GM12892 (cell line): ENCODE measurements at regions not wholly inside any gene's neighbourhood (a gene's known extent, or its start where the extent isn't known, plus 50 kb on each side); places are given as distances from the start of the nearest gene placed in this dataset.
"Not testable (repeated sequence)": the region's sequence is repeated elsewhere in the genome, so short reads cannot be mapped to it uniquely, and the experiment has no call there.

Source experiments
- DNase-seq: peaks from one replicate; pipeline ENCODE4 v3.0.0; 2011; ENCODE audit not compliant: insufficient read length
- FAIRE-seq: peaks from 2 replicates; lab custom pipeline; 2011; peaks lifted over from hg19 to GRCh38; lab: Jason Lieb, UNC
- POLR2A ChIP-seq: IDR thresholded peaks from 2 replicates; pipeline ENCODE4 v1.6.1; 2011; ENCODE audit warnings: low read depth, low read length, control low read depth
- POLR2AphosphoS5 ChIP-seq: IDR thresholded peaks from 2 replicates; pipeline ENCODE4 v1.6.1; 2011; ENCODE audit warnings: low read depth, low read length, control low read depth
- TAF1 ChIP-seq: IDR thresholded peaks from 2 replicates; pipeline ENCODE4 v1.6.1; 2011; ENCODE audit warnings: low read depth, mild to moderate bottlenecking, control low read depth, low read length, borderline replicate concordance

DNA sequence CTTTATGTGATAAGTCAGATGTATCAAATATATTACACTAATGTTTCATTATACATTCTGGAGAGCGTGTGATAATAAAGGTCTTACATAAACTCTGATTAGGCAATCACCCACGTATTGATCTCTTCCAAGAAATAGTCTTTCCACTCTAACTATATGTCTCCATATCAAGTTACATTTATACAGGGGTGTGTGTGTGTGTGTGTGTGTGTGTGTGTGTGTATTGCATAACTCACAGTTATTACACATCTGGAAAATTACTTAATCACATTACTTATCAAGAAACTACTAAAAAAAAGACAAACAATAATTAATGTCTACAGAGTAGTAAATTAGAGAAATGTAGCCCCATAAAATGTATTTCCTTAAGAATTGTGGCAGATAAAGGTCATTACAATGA lies 339.8 kb downstream of the CDH19 start:
- no peak for FAIRE-seq
- DNase-seq, result no peak
- no peak for TF ChIP-seq TAF1
- TF ChIP-seq POLR2A, result no peak
- TF ChIP-seq POLR2AphosphoS5, result no peak

- no peak for TF ChIP-seq TAF1
- TF ChIP-seq POLR2AphosphoS5, result no peak
- TF ChIP-seq POLR2A, result no peak
- DNase-seq (no peak), FAIRE-seq (no peak)
Measured at GRCh38 chr18:66254121-66254520, 349.8 kb downstream of the CDH19 start.

GRCh38 chr18:66252703-66253102 lies 351.2 kb downstream of the CDH19 start:
- FAIRE-seq, result no peak
- DNase-seq, result no peak
- TF ChIP-seq POLR2A, result no peak
- TF ChIP-seq TAF1, result no peak
- TF ChIP-seq POLR2AphosphoS5, result no peak

DNA sequence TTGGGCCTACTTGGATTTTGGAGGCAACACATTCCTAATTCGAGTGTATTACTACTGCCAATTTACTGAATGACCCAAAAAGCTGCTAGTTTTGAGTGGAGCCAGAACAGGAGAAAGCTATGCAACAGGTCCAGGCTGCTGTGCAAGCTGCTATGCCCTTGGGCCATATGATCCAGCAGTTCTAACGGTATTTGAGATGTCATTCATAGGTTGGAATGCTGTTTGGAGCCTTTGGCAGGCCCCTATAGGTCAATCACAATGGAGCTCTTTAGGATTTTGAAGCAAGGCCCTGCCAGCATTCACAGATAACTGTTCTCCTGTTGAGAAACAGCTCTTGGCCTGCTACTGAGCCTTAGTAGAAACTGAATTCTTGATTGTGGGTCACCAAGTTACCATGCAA lies 368.7 kb downstream of the CDH19 start:
- TF ChIP-seq TAF1 (no peak), POLR2A (no peak), POLR2AphosphoS5 (no peak)
- no peak for FAIRE-seq
- DNase-seq, result no peak

DNA sequence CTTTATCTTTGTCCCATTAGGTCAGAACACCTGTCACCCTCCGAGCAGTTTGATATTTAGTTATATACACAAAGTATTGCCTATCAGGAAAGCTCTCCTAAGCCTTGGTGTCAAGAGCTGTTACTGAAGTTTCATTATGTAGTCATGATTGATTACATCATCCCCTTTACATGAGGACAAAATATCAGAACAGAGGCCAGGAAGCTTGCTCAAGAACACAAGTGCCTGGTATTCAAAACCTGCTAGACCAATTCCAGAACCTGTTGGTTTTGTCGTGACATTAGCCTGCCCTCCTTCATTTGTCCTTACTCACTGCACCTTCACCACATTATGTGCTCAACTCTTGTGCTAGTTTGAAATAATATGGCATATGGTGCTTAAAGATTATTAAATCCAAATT lies 377.1 kb downstream of the CDH19 start:
- FAIRE-seq (no peak), DNase-seq (no peak)
- TF ChIP-seq POLR2A, result no peak
- no peak for TF ChIP-seq POLR2AphosphoS5
- no peak for TF ChIP-seq TAF1

DNA sequence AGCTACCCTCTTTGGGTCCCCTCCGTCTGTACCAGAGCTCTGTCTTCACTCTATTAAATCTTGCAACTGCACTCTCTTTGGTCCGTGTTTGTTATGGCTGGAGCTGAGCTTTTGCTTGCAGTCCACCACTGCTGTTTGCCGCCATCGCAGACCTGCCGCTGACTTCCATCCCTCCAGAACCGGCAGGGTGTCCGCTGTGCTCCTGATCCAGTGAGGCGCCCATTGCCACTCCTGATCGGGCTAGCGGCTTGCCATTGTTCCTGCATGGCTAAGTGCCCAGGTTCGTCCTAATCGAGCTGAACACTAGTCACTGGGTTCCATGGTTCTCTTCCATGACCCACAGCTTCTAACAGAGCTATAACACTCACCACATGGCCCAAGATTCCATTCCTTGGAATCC lies 380.6 kb downstream of the CDH19 start:
- not testable (repeated sequence) for DNase-seq, FAIRE-seq

DNA sequence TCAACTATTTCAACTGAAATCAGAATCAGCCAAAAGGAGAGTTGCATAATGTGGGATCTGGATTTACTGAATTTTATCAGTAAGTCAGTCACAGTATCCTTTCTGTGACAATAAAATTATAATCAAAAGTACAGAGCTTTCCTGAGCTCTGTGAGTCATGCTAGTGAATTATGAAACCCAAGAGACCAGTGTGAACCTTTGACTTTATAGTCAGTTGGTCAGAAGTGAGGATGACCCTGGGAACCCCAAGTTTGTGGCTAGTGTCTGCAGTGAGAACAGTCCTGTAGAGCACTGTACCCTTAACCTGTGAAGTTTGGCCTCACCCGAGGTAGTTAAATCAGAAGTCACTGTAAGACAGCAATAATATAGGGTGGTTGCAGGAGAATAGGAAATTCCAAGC lies 381.7 kb downstream of the CDH19 start:
- FAIRE-seq (no peak), DNase-seq (no peak)
- TF ChIP-seq TAF1, result no peak
- no peak for TF ChIP-seq POLR2A
- no peak for TF ChIP-seq POLR2AphosphoS5

- TF ChIP-seq TAF1 (no peak), POLR2AphosphoS5 (no peak), POLR2A (no peak)
- no peak for FAIRE-seq
- no peak for DNase-seq
Measured at GRCh38 chr18:66219817-66220216, 384.1 kb downstream of the CDH19 start.

GRCh38 chr18:66211749-66212148 lies 392.1 kb downstream of the CDH19 start:
- DNase-seq (no peak), FAIRE-seq (no peak)
- TF ChIP-seq POLR2A, result no peak
- no peak for TF ChIP-seq TAF1
- no peak for TF ChIP-seq POLR2AphosphoS5

- no peak for FAIRE-seq
- no peak for TF ChIP-seq TAF1
- no peak for TF ChIP-seq POLR2A
- no peak for TF ChIP-seq POLR2AphosphoS5
- DNase-seq, result no peak
Measured at GRCh38 chr18:66210875-66211274, 393.0 kb downstream of the CDH19 start.

DNA sequence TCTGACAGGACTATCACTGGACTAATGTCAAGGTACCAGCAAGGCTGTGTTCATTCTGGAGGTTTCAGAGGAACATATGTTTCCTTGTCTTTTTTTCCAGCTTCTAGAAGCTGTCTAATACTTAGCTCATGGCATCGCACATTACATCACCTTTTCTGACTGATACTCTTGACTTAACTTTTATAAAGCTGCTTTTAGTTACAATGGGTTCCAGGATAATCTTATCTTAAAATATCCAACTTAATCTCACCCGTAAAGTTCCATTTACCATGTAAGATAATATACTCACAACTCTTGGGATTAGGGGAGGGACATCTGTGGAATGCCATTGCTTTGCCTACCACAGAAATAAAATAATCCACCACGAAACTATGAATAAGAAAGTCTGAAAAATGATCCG lies 394.2 kb downstream of the CDH19 start:
- DNase-seq, result no peak
- no peak for TF ChIP-seq POLR2AphosphoS5
- no peak for TF ChIP-seq POLR2A
- TF ChIP-seq TAF1, result no peak
- no peak for FAIRE-seq

DNA sequence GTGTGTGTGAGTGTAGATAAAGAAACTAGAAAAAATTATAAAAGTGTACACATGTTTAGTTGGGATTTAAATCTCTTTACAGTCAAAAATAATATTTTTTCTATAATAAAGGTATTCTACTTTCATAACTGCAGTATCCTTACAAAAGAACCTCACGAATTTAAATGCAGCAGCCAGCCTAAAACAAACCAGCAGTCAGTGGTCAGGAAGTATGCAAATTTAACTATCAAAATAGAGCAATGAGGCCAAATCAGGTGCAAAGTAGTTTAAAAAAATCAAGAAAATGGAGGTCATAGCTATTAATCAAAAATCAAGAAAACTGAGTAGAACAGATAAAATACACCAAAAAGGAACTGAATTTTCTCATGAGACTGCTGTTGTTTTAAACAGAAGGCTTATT lies 407.1 kb downstream of the CDH19 start:
- DNase-seq (no peak), FAIRE-seq (no peak)
- TF ChIP-seq TAF1 (no peak), POLR2A (no peak), POLR2AphosphoS5 (no peak)

DNA sequence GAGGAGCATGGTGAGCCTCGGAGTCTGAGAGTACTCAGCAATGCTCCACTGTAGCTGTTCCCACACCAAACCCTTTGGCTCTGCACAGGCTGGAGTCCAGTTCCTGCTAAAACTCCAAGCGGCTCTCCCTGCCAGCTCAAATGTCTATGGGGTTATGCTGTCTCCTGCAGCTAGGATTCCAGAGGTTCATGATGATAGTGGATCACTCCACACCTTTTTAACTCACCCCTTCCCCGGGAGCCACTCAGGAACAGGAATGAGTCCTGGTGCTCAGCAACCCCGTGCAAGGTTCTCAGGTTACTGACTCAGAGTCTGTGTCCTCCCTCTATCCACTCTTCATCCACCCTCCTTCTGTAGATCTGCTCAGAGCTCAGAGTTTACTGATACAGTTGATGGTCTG lies 410.0 kb downstream of the CDH19 start:
- DNase-seq, result no peak
- FAIRE-seq, result no peak
- TF ChIP-seq TAF1, result no peak
- no peak for TF ChIP-seq POLR2A
- TF ChIP-seq POLR2AphosphoS5, result no peak

GRCh38 chr18:66193394-66193793 lies 410.5 kb downstream of the CDH19 start:
- FAIRE-seq (no peak), DNase-seq (no peak)
- TF ChIP-seq POLR2A (no peak), POLR2AphosphoS5 (no peak), TAF1 (no peak)
